ENCODE measurements at regions not wholly inside any gene's neighbourhood (a gene's known extent, or its start where the extent isn't known, plus 50 kb on each side); places are given as distances from the start of the nearest gene placed in this dataset.

DNA sequence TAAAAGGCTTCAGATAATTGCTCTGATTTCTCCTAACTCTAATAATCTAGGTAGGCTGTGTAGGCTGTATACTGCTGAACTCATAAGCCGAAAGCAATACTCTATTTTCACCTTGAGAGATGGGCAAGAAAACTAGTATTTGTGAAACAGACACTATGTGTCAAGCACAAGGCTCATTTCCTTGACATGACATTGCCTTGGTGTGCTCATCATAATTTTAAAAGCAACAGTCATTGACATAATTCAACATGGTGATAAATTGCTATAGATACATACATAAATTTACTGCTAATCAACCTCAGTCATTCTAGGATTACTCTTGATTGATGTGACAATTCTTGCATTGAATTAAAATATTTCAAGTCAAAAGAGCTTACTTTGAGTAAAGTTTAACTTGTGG lies 304.7 kb downstream of the CNTN3 start:
- no peaks in the 10 kb centered on the region for H3K4me1 ChIP-seq (ENCODE audit: insufficient read depth, low read length, poor library complexity, severe bottlenecking)
- no TSS peak for BruUV-seq (replicated peaks)
- intact Hi-C loops (cut with micrococcal nuclease; ENCODE audit: unreplicated experiment) = no loop called here
- CTCF ChIA-PET = no interaction called here
- no peaks in the 10 kb centered on the region for H3K9me3 ChIP-seq (ENCODE audit: low read depth, low read length, poor library complexity, severe bottlenecking)
- no peaks in the 10 kb centered on the region for H3K36me3 ChIP-seq (ENCODE audit: insufficient read depth, low read length, poor library complexity, severe bottlenecking)
- POLR2A ChIA-PET (ENCODE audit: low non-redundant PET) = no interaction called here
- H3K27ac ChIP-seq (ENCODE audit: low read depth, low read length, poor library complexity, severe bottlenecking) = no peak overlapping the region
- no peak for TF ChIP-seq EZH2 (IDR thresholded peaks at IDR 0.05; ENCODE audit: borderline replicate concordance, low read depth, low read length, poor library complexity, severe bottlenecking)
- TF ChIP-seq, protein P1, sequence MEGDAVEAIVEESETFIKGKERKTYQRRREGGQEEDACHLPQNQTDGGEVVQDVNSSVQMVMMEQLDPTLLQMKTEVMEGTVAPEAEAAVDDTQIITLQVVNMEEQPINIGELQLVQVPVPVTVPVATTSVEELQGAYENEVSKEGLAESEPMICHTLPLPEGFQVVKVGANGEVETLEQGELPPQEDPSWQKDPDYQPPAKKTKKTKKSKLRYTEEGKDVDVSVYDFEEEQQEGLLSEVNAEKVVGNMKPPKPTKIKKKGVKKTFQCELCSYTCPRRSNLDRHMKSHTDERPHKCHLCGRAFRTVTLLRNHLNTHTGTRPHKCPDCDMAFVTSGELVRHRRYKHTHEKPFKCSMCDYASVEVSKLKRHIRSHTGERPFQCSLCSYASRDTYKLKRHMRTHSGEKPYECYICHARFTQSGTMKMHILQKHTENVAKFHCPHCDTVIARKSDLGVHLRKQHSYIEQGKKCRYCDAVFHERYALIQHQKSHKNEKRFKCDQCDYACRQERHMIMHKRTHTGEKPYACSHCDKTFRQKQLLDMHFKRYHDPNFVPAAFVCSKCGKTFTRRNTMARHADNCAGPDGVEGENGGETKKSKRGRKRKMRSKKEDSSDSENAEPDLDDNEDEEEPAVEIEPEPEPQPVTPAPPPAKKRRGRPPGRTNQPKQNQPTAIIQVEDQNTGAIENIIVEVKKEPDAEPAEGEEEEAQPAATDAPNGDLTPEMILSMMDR (conservative IDR thresholded peaks at IDR 0.05; ENCODE audit: low read depth, low read length) = no peak
- H3K27me3 ChIP-seq (replicated peaks; ENCODE audit: insufficient read depth, low read depth, low read length, poor library complexity) = no peaks in the 10 kb centered on the region
- H3K4me3 ChIP-seq (ENCODE audit: low read depth, low read length, poor library complexity, severe bottlenecking) = no peak overlapping the region
- DNase-seq (ENCODE audit: low spot score) = no peak

DNA sequence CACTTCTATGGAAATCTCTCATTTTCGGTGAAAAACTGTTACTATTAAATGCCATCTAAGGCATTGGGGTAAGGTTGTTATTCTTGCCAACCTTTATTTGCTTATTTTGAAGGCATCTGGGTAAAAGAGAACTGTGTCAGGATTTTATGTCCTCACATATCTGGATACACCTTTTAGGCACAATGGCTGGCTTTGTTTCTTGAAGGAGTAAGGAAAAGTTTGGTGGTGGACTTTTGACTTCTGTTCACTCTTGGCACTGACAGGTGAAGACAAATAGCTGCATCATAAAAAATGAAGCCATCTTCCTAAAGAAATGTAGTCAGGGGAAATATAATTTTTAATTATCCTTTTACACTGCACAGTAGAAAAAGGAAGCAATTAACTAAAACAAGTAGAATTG lies 310.0 kb downstream of the CNTN3 start:
- Histone ChIP-seq H3K27ac (ENCODE audit: low read depth, low read length, poor library complexity, severe bottlenecking) (no peak overlapping the region), H3K4me1 (ENCODE audit: insufficient read depth, low read length, poor library complexity, severe bottlenecking) (no peaks in the 10 kb centered on the region), H3K27me3 (replicated peaks; ENCODE audit: insufficient read depth, low read depth, low read length, poor library complexity) (no peaks in the 10 kb centered on the region), H3K9me3 (ENCODE audit: low read depth, low read length, poor library complexity, severe bottlenecking) (no peaks in the 10 kb centered on the region), H3K36me3 (ENCODE audit: insufficient read depth, low read length, poor library complexity, severe bottlenecking) (no peaks in the 10 kb centered on the region), H3K4me3 (ENCODE audit: low read depth, low read length, poor library complexity, severe bottlenecking) (no peak overlapping the region)
- CTCF ChIA-PET = no interaction called here
- no peak for DNase-seq (ENCODE audit: low spot score)
- BruUV-seq (replicated peaks) = no TSS peak
- POLR2A ChIA-PET (ENCODE audit: low non-redundant PET) = no interaction called here
- TF ChIP-seq, protein P1 (conservative IDR thresholded peaks at IDR 0.05; ENCODE audit: low read depth, low read length) = no peak
- no peak for TF ChIP-seq EZH2 (IDR thresholded peaks at IDR 0.05; ENCODE audit: borderline replicate concordance, low read depth, low read length, poor library complexity, severe bottlenecking)
- intact Hi-C loops (cut with micrococcal nuclease; ENCODE audit: unreplicated experiment) = no loop called here

DNA sequence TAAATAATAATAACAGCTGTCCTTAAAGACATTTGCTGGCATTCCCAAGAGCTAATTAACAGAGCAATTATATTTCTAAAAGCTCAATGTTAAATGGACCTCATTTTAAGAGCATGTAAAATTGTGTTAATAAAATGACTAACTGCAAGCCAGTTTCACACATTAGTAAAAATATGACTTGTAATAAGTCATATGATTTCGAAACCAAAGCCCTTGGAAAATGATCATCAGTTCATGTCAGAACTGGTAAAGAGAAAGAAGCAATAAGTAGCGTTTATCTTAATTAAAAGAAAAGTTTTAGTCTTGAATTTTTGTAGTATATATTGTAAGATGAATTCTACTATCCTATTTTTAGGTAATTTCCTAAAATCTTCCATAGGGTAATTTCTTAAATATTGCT lies 310.7 kb downstream of the CNTN3 start:
- Histone ChIP-seq H3K27me3 (replicated peaks; ENCODE audit: insufficient read depth, low read depth, low read length, poor library complexity) (no peaks in the 10 kb centered on the region), H3K27ac (ENCODE audit: low read depth, low read length, poor library complexity, severe bottlenecking) (no peak overlapping the region), H3K36me3 (ENCODE audit: insufficient read depth, low read length, poor library complexity, severe bottlenecking) (no peaks in the 10 kb centered on the region), H3K4me3 (ENCODE audit: low read depth, low read length, poor library complexity, severe bottlenecking) (no peak overlapping the region), H3K4me1 (ENCODE audit: insufficient read depth, low read length, poor library complexity, severe bottlenecking) (no peaks in the 10 kb centered on the region), H3K9me3 (ENCODE audit: low read depth, low read length, poor library complexity, severe bottlenecking) (no peaks in the 10 kb centered on the region)
- TF ChIP-seq, protein P1 (conservative IDR thresholded peaks at IDR 0.05; ENCODE audit: low read depth, low read length) = no peak
- no peak for TF ChIP-seq EZH2 (IDR thresholded peaks at IDR 0.05; ENCODE audit: borderline replicate concordance, low read depth, low read length, poor library complexity, severe bottlenecking)
- ChIA-PET POLR2A (ENCODE audit: low non-redundant PET) (no interaction called here), CTCF (no interaction called here)
- no peak for DNase-seq (ENCODE audit: low spot score)
- no TSS peak for BruUV-seq (replicated peaks)
- intact Hi-C loops (cut with micrococcal nuclease; ENCODE audit: unreplicated experiment) = no loop called here
